TTC549 (cell line): ENCODE measurements at regions not wholly inside any gene's neighbourhood (a gene's known extent, or its start where the extent isn't known, plus 50 kb on each side); places are given as distances from the start of the nearest gene placed in this dataset.
"Not testable (repeated sequence)": the region's sequence is repeated elsewhere in the genome, so short reads cannot be mapped to it uniquely, and the experiment has no call there.

Experiments
- FAIRE-seq: peaks from 2 replicates; lab custom pipeline; 2012; peaks lifted over from hg19 to GRCh38; lab: Jason Lieb, UNC

DNA sequence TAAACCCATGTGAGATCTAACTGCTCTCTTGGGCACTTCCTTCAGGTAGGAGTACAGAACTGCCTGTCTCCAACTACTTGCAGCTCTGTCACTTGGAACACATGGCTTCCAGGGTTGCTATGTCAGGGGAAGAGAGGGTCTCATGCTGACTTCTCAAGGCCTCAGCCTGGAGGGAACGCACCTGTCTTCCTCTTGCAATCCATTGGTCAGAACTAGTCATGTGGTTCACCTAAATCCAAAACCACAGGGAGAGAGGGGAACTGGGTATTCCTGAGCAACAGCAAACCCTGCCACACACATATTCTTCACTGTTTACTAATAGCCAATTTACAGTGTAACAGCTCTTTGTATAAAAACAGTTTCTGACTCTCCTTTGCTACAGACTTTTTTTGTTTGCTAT, 206.1 kb downstream of the KCNJ2 start:
- no peak for FAIRE-seq

- no peak for FAIRE-seq
Measured at GRCh38 chr17:70375813-70376770, 206.8 kb downstream of the KCNJ2 start.

DNA sequence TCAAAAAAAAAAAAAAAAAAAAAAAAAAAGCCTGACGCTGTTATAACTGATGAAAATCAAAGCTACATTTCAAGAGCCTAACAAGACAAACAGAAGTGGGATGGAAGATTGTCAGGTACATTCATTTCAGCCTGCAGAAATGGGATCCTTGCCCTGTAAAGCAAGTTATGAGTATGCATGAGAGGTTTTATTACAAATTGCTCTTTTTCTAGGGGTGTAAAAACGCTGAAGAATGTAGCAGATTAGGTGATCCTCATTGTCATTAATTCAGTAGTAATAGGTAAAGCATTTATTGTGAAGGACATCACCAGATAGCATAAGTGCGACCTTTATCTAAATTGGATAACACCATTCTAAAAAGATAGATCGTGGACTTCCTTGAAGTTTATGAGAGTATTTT, 208.3 kb downstream of the KCNJ2 start:
- no peak for FAIRE-seq

GRCh38 chr17:70378076-70378475, 208.7 kb downstream of the KCNJ2 start:
- FAIRE-seq, result no peak

- FAIRE-seq, result no peak
Measured at GRCh38 chr17:70379945-70380344, 210.6 kb downstream of the KCNJ2 start.

GRCh38 chr17:70381916-70382315, 212.6 kb downstream of the KCNJ2 start:
- not testable (repeated sequence) for FAIRE-seq

- no peak for FAIRE-seq
Measured at GRCh38 chr17:70388326-70388725, 219.0 kb downstream of the KCNJ2 start.

GRCh38 chr17:70389232-70389757, 220.0 kb downstream of the KCNJ2 start:
- not testable (repeated sequence) for FAIRE-seq

DNA sequence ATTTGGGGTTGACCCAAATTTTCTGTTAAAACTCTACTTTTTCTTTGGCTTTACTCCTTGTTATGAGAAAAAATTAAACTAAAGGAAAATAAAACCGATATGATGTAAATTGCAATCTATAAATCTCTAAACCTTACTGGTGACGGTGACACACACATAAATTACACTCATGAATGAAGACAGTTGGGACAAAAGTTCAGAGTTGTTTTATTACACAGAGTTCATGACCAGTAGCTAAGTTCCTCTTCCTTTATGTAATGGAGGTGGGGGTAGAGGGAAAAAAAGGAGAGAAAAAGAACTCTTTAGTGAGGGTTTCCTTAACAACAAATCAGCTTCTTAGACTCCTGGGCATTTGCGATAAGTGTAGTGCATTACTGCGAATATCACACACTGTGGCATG, 220.7 kb downstream of the KCNJ2 start:
- FAIRE-seq, result no peak

DNA sequence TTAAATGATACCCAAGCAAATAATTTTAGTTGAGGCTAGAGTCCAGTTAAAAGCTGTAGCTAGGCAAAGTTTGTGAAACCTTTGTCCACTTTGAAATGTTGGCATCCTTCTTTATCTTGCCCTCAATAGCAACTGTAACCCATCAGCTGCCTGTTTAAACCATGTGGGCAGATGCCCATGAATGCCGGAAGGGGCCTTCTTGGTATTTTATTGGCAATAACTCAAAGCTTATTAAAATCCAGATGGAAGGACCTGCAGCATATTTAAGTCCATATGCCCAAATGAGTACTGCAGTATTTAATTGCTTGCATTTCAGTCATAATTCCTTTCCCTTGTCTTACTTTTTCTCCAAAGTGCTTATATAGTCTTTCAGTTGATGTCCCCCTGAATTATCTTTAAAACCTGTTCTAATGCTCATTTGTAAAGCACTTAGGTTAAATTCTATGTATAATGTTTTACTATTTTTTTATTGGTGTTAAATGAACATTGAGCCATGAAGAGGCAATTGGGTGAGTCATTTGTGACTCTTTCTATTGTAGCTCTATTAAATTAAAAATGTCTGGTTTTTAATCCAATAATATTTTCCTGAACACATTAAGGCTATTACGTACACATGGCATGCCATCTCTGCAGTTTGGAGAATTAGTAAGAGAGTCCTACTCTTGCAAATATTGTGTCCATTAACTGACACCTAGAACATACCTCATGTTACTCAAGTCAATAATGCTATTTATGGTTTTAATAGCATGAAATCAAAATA, 225.3 kb downstream of the KCNJ2 start:
- FAIRE-seq, result no peak

DNA sequence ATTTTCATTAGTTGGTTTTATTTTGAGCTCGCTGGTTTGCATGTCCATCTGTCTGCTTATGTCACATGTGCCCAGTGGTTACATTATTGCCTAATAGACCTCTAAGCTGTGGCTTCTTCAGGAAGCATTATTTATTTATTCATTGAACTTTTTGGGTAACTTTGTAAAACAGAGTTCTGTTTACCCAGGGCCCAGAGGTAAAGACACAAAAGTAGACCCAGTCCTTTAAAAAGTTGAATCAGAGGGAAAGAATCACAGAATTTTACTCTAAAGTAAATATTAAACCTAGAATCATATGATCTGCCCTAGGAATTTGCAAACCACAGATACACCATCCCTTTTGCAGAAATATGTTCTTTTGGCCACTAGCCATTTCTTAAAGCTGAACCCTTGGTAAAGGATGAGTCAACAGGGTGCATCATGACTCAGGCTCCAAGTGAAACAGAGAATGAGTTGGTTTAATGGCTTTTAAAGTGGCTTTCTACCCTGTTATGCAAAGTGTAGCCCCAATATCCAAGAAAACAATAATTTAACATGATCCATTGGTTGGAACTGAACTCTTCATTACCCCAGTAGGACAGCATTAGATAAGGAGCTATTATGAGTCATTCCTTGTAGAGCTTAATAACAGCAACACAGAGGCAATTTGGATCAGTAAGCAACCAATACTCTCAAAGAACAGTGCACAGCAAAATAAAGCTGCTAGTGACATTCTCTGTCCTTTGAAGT, 236.3 kb downstream of the KCNJ2 start:
- no peak for FAIRE-seq

GRCh38 chr17:70407506-70407905, 238.2 kb downstream of the KCNJ2 start:
- no peak for FAIRE-seq

DNA sequence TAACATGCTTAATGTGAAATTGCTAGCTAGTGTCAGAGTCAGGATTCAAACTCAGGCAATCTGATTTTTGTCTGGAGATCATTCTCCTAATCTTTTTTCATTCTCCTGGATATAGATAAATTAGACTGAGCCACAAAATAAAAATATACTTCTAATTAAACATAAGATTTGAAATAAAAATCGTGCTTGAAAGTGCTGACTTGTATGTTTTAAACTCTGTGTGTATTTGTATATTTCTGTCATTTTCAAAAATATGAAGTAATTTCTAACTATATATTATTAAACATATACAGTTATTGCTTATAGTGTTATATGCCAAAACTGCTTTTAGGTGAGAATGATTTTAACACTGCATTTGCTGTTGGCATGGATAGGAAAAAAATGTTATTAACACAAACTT, 239.4 kb downstream of the KCNJ2 start:
- no peak for FAIRE-seq

GRCh38 chr17:70414300-70414699, 245.0 kb downstream of the KCNJ2 start:
- no peak for FAIRE-seq

- no peak for FAIRE-seq
Measured at GRCh38 chr17:70420861-70421445, 251.6 kb downstream of the KCNJ2 start.

- FAIRE-seq, result no peak
Measured at GRCh38 chr17:70422862-70423261, 253.5 kb downstream of the KCNJ2 start.

DNA sequence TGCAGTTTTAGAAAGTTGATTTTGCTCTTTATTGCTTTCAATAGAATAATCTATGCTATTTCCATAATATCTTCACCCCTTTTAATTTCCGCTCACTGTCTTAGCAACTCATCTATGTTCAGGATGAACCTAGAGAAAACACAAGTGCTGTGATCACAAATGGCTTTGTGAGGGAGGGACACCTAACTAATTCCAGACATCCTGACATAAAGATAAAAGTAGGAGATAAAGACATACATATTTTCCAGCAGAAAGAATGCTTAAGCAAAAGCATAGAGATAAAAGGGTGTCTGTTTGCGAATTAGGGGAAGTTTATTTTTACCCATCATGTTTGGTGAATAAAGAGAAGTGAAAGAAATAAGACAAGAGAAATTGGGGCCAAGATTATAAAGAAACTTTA, 254.2 kb downstream of the KCNJ2 start:
- no peak for FAIRE-seq

DNA sequence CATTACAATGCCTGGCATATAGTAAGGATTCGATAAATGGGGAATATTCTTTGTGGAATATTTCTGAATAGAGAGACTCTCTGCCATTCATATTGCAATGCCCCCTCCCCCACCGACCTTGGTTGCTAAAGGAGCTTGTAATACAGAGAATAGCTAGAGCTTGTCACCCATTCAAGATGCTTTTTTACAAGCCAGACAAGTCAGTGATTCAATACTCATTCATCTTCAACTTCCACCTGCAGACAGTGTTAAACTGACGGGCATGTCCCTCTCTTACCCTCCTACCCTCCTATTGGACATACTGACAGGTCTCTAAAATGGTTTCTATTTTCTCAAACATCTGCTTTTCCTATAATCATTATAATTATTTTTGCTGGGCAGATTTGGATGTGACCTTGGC, 257.4 kb downstream of the KCNJ2 start:
- no peak for FAIRE-seq

GRCh38 chr17:70434536-70435490, 265.5 kb downstream of the KCNJ2 start:
- FAIRE-seq, result no peak

- FAIRE-seq, result no peak
Measured at GRCh38 chr17:70437656-70438055, 268.3 kb downstream of the KCNJ2 start.

DNA sequence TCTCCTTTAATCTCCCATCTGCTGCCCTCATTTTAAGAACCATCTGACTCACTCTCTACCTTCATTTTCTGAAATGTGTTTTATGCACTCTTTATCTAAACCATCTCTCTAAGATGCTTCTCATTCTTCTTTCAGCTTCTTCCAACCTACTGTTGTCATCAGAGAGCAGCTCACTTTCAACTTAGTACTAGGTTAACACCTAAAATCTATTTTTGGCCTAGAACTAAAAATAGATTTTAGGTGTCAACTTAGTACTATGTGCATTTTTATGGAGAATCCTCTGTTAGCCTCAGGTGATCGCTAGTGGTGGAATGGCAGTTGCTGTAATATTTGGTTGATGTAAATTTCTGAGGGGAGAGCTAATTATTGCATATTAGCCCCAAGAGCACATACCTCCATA, 277.1 kb downstream of the KCNJ2 start:
- FAIRE-seq, result no peak
